NCI-H82 (cell line): ENCODE measurements at regions not wholly inside any gene's neighbourhood (a gene's known extent, or its start where the extent isn't known, plus 50 kb on each side); places are given as distances from the start of the nearest gene placed in this dataset.

ENCODE experiments used
- DNase-seq: peaks from one replicate; lab custom pipeline; 2025; lab: John Stamatoyannopoulos, UW

GRCh38 chr18:22330508-22330907, 87.2 kb downstream of the CTAGE1 start:
- no peak for DNase-seq

- no peak for DNase-seq
These were observed 92.3 kb downstream of the CTAGE1 start for GRCh38 chr18:22325396-22325795.

- DNase-seq = no peak
These were observed 93.3 kb downstream of the CTAGE1 start for GRCh38 chr18:22324191-22325131.

GRCh38 chr18:22322243-22322691, 95.4 kb downstream of the CTAGE1 start:
- DNase-seq = no peak

- no peak for DNase-seq
These were observed 96.9 kb downstream of the CTAGE1 start for GRCh38 chr18:22320771-22321170.

- no peak for DNase-seq
These were observed 97.6 kb downstream of the CTAGE1 start for GRCh38 chr18:22320155-22320554.

- DNase-seq = no peak
These were observed 98.8 kb downstream of the CTAGE1 start for GRCh38 chr18:22318745-22319407.

DNA sequence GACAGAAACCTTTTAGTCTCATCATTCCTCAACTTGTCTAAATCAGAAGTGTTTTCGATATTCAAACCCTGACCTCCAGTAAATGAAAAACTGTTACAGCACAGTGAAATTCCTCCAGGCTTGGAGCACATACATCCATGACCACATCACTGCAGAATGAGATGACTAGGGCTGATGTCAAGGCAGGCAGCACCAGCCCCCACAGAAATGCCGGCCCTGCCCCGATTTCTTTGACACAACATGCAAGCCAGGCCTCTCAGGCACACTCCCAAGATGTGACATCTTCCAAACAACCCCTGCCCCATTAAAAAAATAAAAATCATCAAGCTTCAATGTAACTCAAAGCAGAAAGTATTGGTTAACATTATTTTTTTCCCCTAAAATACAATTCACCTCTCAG, 103.3 kb downstream of the CTAGE1 start:
- DNase-seq = no peak

DNA sequence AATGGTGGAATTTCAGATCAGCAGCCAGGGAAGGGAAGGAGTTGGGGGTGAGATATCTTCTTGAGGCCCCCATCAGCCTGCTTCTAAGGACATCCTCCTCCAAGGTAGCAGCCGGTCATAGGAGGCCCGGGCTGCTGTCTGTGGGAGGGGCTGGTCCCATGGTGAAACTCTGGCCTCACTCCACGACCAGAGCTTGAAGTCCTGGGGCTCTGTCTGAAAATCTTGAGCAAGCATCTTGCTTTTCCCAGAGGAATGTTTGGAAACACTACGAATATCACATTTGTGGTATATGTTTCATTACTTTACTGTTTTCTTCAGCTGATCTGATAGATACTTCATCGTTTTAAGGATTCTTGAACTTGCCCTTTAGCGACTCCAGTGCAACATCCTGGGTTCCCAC, 103.7 kb downstream of the CTAGE1 start:
- DNase-seq = no peak

DNA sequence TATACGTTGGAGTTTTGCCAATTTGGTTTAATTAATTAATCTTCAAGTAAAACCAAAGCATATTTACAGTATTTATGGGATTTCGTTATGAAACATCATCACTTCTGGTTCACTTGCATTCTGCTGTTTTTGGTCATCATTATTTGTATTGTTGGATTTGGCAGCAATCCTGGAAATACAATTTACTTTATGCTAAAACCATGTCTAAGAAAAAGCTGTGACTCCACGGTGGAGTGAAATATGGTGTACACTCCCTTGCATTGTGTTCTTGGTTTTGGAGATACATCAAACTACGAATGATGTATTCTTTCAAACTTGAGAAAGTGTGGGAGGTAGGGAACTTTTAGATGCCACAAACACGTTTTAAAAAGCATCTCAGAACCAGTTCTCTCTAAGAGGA, 106.4 kb downstream of the CTAGE1 start:
- no peak for DNase-seq

DNA sequence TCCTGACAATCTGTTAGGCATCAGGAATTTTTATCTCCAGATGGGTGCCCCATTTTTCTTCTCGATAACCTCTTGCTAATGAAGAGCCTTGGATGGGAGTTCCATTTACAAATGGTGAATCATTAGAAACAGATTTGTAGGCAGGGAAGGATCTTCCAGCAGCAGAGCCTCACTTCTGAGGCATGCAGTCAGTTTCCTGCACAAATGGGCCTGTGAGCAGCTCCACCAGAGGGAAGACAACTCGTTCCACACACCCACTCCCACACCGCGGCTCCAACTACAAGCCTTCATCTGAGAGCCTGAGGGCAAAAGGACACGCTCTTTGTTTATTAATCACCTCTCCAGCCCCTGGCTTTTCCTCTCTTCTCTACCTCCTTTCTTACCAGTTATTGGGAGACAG, 108.5 kb downstream of the CTAGE1 start:
- DNase-seq = no peak

- DNase-seq = no peak
These were observed 110.2 kb downstream of the CTAGE1 start for GRCh38 chr18:22307528-22307927.

DNA sequence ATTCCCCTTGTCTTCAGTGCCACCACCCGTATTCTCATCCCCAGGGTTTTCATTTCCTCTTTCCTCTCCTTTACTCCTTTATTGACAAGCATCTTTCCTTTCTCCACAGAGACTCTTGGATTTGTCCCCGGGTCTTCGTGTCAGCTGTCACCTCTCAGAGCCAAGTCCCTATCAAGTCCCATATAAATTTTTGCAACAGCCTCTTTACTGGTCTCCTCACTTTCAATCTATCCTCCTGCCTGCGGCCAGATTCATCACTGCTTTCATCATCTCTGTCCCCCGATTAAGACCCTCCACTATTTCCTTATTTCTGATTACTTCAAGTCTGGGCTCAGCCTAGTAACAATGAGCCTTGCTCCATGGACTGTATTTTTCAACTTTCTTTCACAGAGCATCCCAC, 113.8 kb downstream of the CTAGE1 start:
- no peak for DNase-seq

GRCh38 chr18:22302144-22302543, 115.6 kb downstream of the CTAGE1 start:
- DNase-seq = no peak

GRCh38 chr18:22300665-22301636, 116.8 kb downstream of the CTAGE1 start:
- DNase-seq = no peak

GRCh38 chr18:22297008-22297407, 120.7 kb downstream of the CTAGE1 start:
- no peak for DNase-seq

DNA sequence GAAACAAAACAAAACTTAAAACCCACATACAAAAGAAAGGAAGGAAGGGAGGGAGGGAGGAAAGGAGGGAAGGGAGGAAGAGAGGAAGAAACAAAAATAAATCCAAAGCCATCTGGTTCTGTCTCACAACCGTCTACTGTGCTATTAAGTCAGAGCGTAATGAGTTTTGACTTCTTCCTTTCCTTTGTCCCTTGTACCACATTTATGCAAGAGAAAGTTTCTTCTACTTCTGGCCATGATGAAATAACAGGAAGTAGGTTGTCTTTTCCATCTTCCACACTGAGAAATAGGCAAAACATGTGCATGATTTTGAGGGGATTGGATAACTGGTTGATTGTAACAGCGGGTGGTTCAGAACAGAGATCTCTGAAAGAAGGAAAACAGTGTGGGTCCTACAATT, 121.4 kb downstream of the CTAGE1 start:
- no peak for DNase-seq

GRCh38 chr18:22293417-22293816, 124.0 kb downstream of the GATA6 start:
- no peak for DNase-seq

- DNase-seq = no peak
These were observed 120.6 kb downstream of the GATA6 start for GRCh38 chr18:22290004-22290403.

GRCh38 chr18:22286585-22286984, 117.2 kb downstream of the GATA6 start:
- no peak for DNase-seq

DNA sequence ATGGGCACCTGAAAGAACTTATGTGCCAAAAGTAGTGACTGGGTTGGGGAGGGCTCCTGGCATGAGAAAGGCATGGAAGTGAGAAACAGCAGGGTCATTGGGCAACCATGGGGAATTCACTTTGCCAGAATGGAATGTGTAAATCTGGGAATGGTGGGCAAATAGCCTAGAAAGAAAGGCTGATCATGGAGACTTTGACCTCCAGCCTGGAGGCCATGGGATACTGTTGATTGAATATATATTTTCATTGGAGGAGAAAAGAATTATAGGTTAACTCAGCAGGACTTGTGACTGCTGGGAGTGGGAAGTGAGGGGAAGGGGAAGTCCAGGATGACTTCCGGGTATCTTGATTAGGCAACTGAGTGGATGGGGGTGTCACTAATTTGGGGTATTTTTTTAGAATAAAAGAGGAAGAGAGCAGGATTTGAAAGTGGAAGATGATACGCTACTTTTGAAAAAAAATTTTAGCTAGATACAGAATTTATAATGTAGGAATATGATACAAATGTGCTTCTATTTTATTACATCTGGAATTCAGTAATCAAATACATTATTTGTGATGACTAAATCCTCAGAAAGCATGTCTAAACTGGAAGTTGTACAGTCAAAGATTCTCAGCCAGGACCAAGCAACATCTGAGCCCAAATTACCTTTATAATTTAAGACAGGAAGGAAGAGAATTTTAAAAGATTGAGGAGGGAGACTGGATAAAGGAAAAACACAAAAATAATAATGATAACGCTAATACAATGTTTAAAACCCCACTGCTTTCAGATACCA, 116.2 kb downstream of the GATA6 start:
- no peak for DNase-seq
